Hepatocyte (in vitro differentiated cells): ENCODE measurements at regions not wholly inside any gene's neighbourhood (a gene's known extent, or its start where the extent isn't known, plus 50 kb on each side); places are given as distances from the start of the nearest gene placed in this dataset.

Experiments
- DNase-seq: peaks from one replicate; pipeline ENCODE4 v3.0.0-alpha.2; 2016; ENCODE audit warnings: low spot score
- H2AFZ ChIP-seq: fragments of 200-600 bp; sonication (generic); 2 replicates; pipeline ENCODE4 v1.6.0; 2016; ENCODE audit warnings: antibody characterized with exemption, mild to moderate bottlenecking
- H3K27ac ChIP-seq: fragments of 200-600 bp; sonication (generic); 2 replicates; pipeline ENCODE4 v1.5.1; 2016; ENCODE audit warnings: mild to moderate bottlenecking
- H3K27me3 ChIP-seq: fragments of 200-600 bp; sonication (generic); 2 replicates; pipeline ENCODE4 v1.6.1; 2016
- H3K36me3 ChIP-seq: fragments of 200-600 bp; sonication (generic); replicated peaks from 2 replicates; pipeline ENCODE4 v1.5.1; 2016; ENCODE audit warnings: low read depth; ENCODE audit not compliant: insufficient read depth
- H3K4me1 ChIP-seq: fragments of 200-600 bp; sonication (generic); 2 replicates; pipeline ENCODE4 v1.5.1; 2016; ENCODE audit warnings: mild to moderate bottlenecking, moderate library complexity; ENCODE audit not compliant: insufficient read depth
- H3K4me2 ChIP-seq: fragments of 200-600 bp; sonication (generic); 2 replicates; pipeline ENCODE4 v1.6.0; 2016
- H3K4me3 ChIP-seq: fragments of 200-600 bp; sonication (generic); 2 replicates; pipeline ENCODE4 v1.5.1; 2016; ENCODE audit warnings: mild to moderate bottlenecking
- H3K79me2 ChIP-seq: fragments of 200-600 bp; sonication (generic); 2 replicates; pipeline ENCODE4 v1.6.0; 2017; ENCODE audit warnings: mild to moderate bottlenecking
- H3K9me2 ChIP-seq: fragments of 200-600 bp; sonication (generic); replicated peaks from 2 replicates; pipeline ENCODE4 v1.6.0; 2017; ENCODE audit warnings: mild to moderate bottlenecking; ENCODE audit not compliant: insufficient read depth
- H3K9me3 ChIP-seq: fragments of 200-600 bp; sonication (generic); 2 replicates; pipeline ENCODE4 v1.5.1; 2016; ENCODE audit warnings: low read depth, mild to moderate bottlenecking
- H4K20me1 ChIP-seq: fragments of 200-600 bp; sonication (generic); 2 replicates; pipeline ENCODE4 v1.6.0; 2016; ENCODE audit warnings: mild to moderate bottlenecking; ENCODE audit not compliant: insufficient read depth, poor library complexity, severe bottlenecking
- CTCF ChIP-seq: fragments of 200-600 bp; sonication (generic); IDR thresholded peaks from 2 replicates; pipeline ENCODE4 v1.5.1; 2016; ENCODE audit warnings: antibody characterized with exemption, mild to moderate bottlenecking; ENCODE audit not compliant: poor library complexity
- EZH2 ChIP-seq: fragments of 200-600 bp; sonication (generic); IDR thresholded peaks from 2 replicates; pipeline ENCODE4 v1.6.1; 2016; ENCODE audit warnings: antibody characterized with exemption, mild to moderate bottlenecking, borderline replicate concordance
- EZH2phosphoT487 ChIP-seq: fragments of 200-600 bp; sonication (generic); IDR thresholded peaks from one replicate; pipeline ENCODE4 v1.6.1; 2018; ENCODE audit warnings: antibody characterized with exemption, mild to moderate bottlenecking, low read depth, moderate library complexity; ENCODE audit not compliant: unreplicated experiment, severe bottlenecking
- WGBS: methylation state at CpG from one replicate; pipeline ENCODE4 v1.1.6; 2016; ENCODE audit warnings: low lambda C conversion rate; ENCODE audit errors: missing lambda C conversion rate; 5-methylcytosine and 5-hydroxymethylcytosine counted together

- TF ChIP-seq EZH2: no peak
- no peak for TF ChIP-seq CTCF
- no peak for TF ChIP-seq EZH2phosphoT487
- H3K9me2 ChIP-seq: no peaks in the 10 kb centered on the region
- H3K4me2 ChIP-seq: peak overlapping the region; percentile 64
- H3K79me2 ChIP-seq: no peaks in the 10 kb centered on the region
- H3K4me3 ChIP-seq: no peak overlapping the region
- H3K27me3 ChIP-seq: no peaks in the 10 kb centered on the region
- peaks cover 19% of the 10 kb centered on the region for H3K4me1 ChIP-seq
- peak; percentile 96 for DNase-seq
- no peak overlapping the region for H2AFZ ChIP-seq
- H4K20me1 ChIP-seq: no peaks in the 10 kb centered on the region
- WGBS: 37% methylated on average over 21 of the region's 21 CpGs
- no peaks in the 10 kb centered on the region for H3K36me3 ChIP-seq
- no peaks in the 10 kb centered on the region for H3K9me3 ChIP-seq
- H3K27ac ChIP-seq: peak overlapping the region; percentile 87
Measured at GRCh38 chr20:50320901-50321796, 130.5 kb downstream of the CEBPB start.

- no peaks in the 10 kb centered on the region for H4K20me1 ChIP-seq
- no peaks in the 10 kb centered on the region for H3K9me2 ChIP-seq
- DNase-seq: no peak
- no peaks in the 10 kb centered on the region for H3K9me3 ChIP-seq
- peak overlapping the region; percentile 42 for H3K4me2 ChIP-seq
- no peaks in the 10 kb centered on the region for H3K79me2 ChIP-seq
- TF ChIP-seq EZH2: no peak
- TF ChIP-seq CTCF: no peak
- TF ChIP-seq EZH2phosphoT487: no peak
- no peaks in the 10 kb centered on the region for H3K36me3 ChIP-seq
- 77% methylated on average over 8 of the region's 9 CpGs for WGBS
- peaks cover 19% of the 10 kb centered on the region for H3K4me1 ChIP-seq
- no peak overlapping the region for H3K4me3 ChIP-seq
- H3K27ac ChIP-seq: peak overlapping the region; percentile 85
- H2AFZ ChIP-seq: no peak overlapping the region
- H3K27me3 ChIP-seq: no peaks in the 10 kb centered on the region
Measured at GRCh38 chr20:50321797-50322480, 131.3 kb downstream of the CEBPB start.

GRCh38 chr20:50322703-50323131 lies 132.1 kb downstream of the CEBPB start:
- Histone ChIP-seq H4K20me1 (no peaks in the 10 kb centered on the region), H3K36me3 (no peaks in the 10 kb centered on the region), H3K9me2 (no peaks in the 10 kb centered on the region), H2AFZ (no peak overlapping the region), H3K4me1 (peaks cover 23% of the 10 kb centered on the region), H3K79me2 (no peaks in the 10 kb centered on the region), H3K27ac (no peak overlapping the region), H3K9me3 (no peaks in the 10 kb centered on the region), H3K4me2 (no peak overlapping the region), H3K4me3 (no peak overlapping the region), H3K27me3 (no peaks in the 10 kb centered on the region)
- 87% methylated on average over 5 of the region's 5 CpGs for WGBS
- TF ChIP-seq CTCF (no peak), EZH2 (no peak), EZH2phosphoT487 (no peak)
- no peak for DNase-seq
